K562 (cell line): ENCODE measurements at regions not wholly inside any gene's neighbourhood (a gene's known extent, or its start where the extent isn't known, plus 50 kb on each side); places are given as distances from the start of the nearest gene placed in this dataset.
"Not testable (repeated sequence)": the region's sequence is repeated elsewhere in the genome, so short reads cannot be mapped to it uniquely, and the experiment has no call there.

Experiments
- ATAC-seq: fragments of 200-7000 bp; cut with Tn5 transposase; 3 replicates; pipeline ENCODE4 v1.9.1; 2020; ENCODE audit warnings: moderate library complexity
- BruUV-seq: library from RNA; stranded (reverse); fragments of 400-500 nt; replicated peaks from 2 replicates; lab custom pipeline; 2021; lab: Mats Ljungman, UMichigan
- CTCF ChIA-PET: fragments of 300-600 bp; formaldehyde crosslinking; extraction: SDS; loops from one replicate; lab custom pipeline; 2021; ENCODE audit warnings: low intra/inter-chr PET ratio; lab: Yijun Ruan, JAX
- POLR2A ChIA-PET: fragments of 300-600, 350-650 bp; sonication (Branson Sonifier 250); formaldehyde crosslinking; extraction: SDS; loops from one replicate; lab custom pipeline; 2021; ENCODE audit warnings: antibody characterized with exemption, inconsistent platforms; lab: Yijun Ruan, JAX
- DNase-seq, 4 experiments: peaks; one replicate each; pipeline versions ENCODE4 v3.0.0 to v3.0.0-alpha.2; 2011 to 2018; ENCODE audit warnings: low spot score in 3 of 4, mixed read lengths in 3 of 4; ENCODE audit errors: extremely low read depth in 1 of 4
- FAIRE-seq: peaks from 2 replicates; lab custom pipeline; 2011; peaks lifted over from hg19 to GRCh38; lab: Jason Lieb, UNC
- H2AFZ ChIP-seq: 2 replicates; pipeline ENCODE4 v1.6.0; 2011; ENCODE audit warnings: low read depth, low read length, control low read depth, inconsistent platforms
- H3K27ac ChIP-seq: fragments of 200-600 bp; 3 replicates; pipeline ENCODE4 v1.8.0; 2011; ENCODE audit warnings: low read depth, mild to moderate bottlenecking, control low read depth, inconsistent platforms, low read length, moderate library complexity, mixed read lengths; ENCODE audit errors: extremely low read depth
- H3K27me3 ChIP-seq, 2 experiments: fragments of 300-600 bp in 1 of 2; 2 replicates in 1 of 2; 3 replicates in 1 of 2; pipeline versions ENCODE4 v1.6.0 to v1.8.0; 2011; ENCODE audit warnings: inconsistent platforms in 2 of 2, low read length in 2 of 2, mild to moderate bottlenecking in 1 of 2, mixed read lengths in 1 of 2, moderate library complexity in 1 of 2; ENCODE audit not compliant: control insufficient read depth in 2 of 2, insufficient read depth in 2 of 2
- H3K36me3 ChIP-seq: fragments of 300-600 bp; 3 replicates; pipeline ENCODE4 v1.8.0; 2011; ENCODE audit warnings: mild to moderate bottlenecking, low read length, inconsistent platforms; ENCODE audit not compliant: control insufficient read depth, insufficient read depth
- H3K4me1 ChIP-seq, 2 experiments: fragments of 200-600 bp in 1 of 2; replicated peaks in 1 of 2; 2 replicates in 1 of 2; 3 replicates in 1 of 2; pipeline versions ENCODE4 v1.5.1 to v1.8.0; 2011; ENCODE audit warnings: inconsistent platforms in 2 of 2, low read length in 2 of 2, mild to moderate bottlenecking in 1 of 2, mixed read lengths in 1 of 2, moderate library complexity in 1 of 2; ENCODE audit not compliant: control insufficient read depth in 2 of 2, insufficient read depth in 2 of 2
- H3K4me2 ChIP-seq: 2 replicates; pipeline ENCODE4 v1.6.1; 2011; ENCODE audit warnings: low read length, control low read depth, inconsistent platforms, mixed read lengths; ENCODE audit not compliant: insufficient read depth
- H3K4me3 ChIP-seq: fragments of 200-600 bp; sonication (generic), shearing (Covaris generic); 2 replicates; pipeline ENCODE4 v1.5.1; 2016; ENCODE audit warnings: control low read depth, inconsistent platforms
- H3K79me2 ChIP-seq: fragments of 200-600 bp; 3 replicates; pipeline ENCODE4 v1.8.0; 2011; ENCODE audit warnings: low read length, inconsistent platforms; ENCODE audit not compliant: control insufficient read depth, insufficient read depth
- H3K9ac ChIP-seq, 2 experiments: 2 replicates each; pipeline versions ENCODE4 v1.6.0 to v1.6.1; 2011; ENCODE audit warnings: low read depth in 2 of 2, low read length in 2 of 2, control low read depth in 1 of 2, inconsistent platforms in 1 of 2, mild to moderate bottlenecking in 1 of 2, mixed read lengths in 1 of 2; ENCODE audit not compliant: insufficient read depth in 1 of 2
- H3K9me1 ChIP-seq: one replicate; pipeline ENCODE4 v1.6.0; 2011; ENCODE audit warnings: inconsistent platforms, mild to moderate bottlenecking, low read length, moderate library complexity; ENCODE audit not compliant: control insufficient read depth, insufficient read depth
- H3K9me3 ChIP-seq: replicated peaks from 2 replicates; pipeline ENCODE4 v1.5.1; 2011; ENCODE audit warnings: low read depth, low read length, inconsistent platforms; ENCODE audit not compliant: control insufficient read depth, insufficient read depth
- H4K20me1 ChIP-seq: replicated peaks from 2 replicates; pipeline ENCODE4 v1.6.1; 2011; ENCODE audit warnings: low read length, inconsistent platforms, mixed read lengths; ENCODE audit not compliant: control insufficient read depth, insufficient read depth
- C11orf30 ChIP-seq: fragments of 450-650 bp; IDR thresholded peaks from 2 replicates; pipeline ENCODE4 v1.6.1; 2016; ENCODE audit warnings: low read depth, mild to moderate bottlenecking
- ZBTB12 ChIP-seq: fragments of 250-450 bp; sonication (Bioruptor Pico); IDR thresholded peaks from 2 replicates; pipeline ENCODE4 v1.4.0; 2020
- WGBS: fragments of 100-300 bp; shearing (Covaris generic); methylation state at CpG from one replicate; pipeline ENCODE4 v1.1.6; 2016; ENCODE audit warnings: low coverage, mixed read lengths; ENCODE audit not compliant: insufficient coverage; ENCODE audit errors: missing lambda C conversion rate; 5-methylcytosine and 5-hydroxymethylcytosine counted together
- in situ Hi-C: fragments of 300-500 bp; cut with MboI; formaldehyde crosslinking; loops from 4 replicates; pipeline ENCODE4 v1.15.0; 2018; ENCODE audit warnings: inconsistent platforms, mixed read lengths
- intact Hi-C: fragments of 100-400 bp; cut with micrococcal nuclease; formaldehyde crosslinking; loops from 2 replicates; pipeline ENCODE4 v1.14.2; 2022

- no peak for FAIRE-seq
- no peaks in the 10 kb centered on the region for H3K9me3 ChIP-seq
- no peak for ATAC-seq
- H4K20me1 ChIP-seq, result no peaks in the 10 kb centered on the region
- TF ChIP-seq ZBTB12 (CRISPR knock-in tag) (no peak), C11orf30 (peak; percentile 21; the same call in 1 of the 2 replicates)
- peaks cover 0 to 9% of the 10 kb centered on the region in 2 experiments for H3K4me1 ChIP-seq
- H3K79me2 ChIP-seq, result no peaks in the 10 kb centered on the region
- no peak for DNase-seq
- WGBS, result 25% methylated on average over 6 of the region's 6 CpGs
- H3K27me3 ChIP-seq, result no peaks in the 10 kb centered on the region
- no TSS peak for BruUV-seq
- in situ Hi-C loops (no loop called here), intact Hi-C loops (no loop called here)
- H3K9me1 ChIP-seq, result no peaks in the 10 kb centered on the region
- H3K36me3 ChIP-seq, result no peaks in the 10 kb centered on the region
- no peak overlapping the region for H2AFZ ChIP-seq
- no peak overlapping the region for H3K27ac ChIP-seq
- no peak overlapping the region for H3K9ac ChIP-seq
- ChIA-PET POLR2A (interaction anchor here (1.2 kb wide), 1 partner anchor 25 kb away, joined by 4 read pairs; no protein-coding TSS in a partner anchor), CTCF (no interaction called here)
- H3K4me3 ChIP-seq, result no peak overlapping the region
- H3K4me2 ChIP-seq, result no peak overlapping the region
Observed at GRCh38 chr12:25687226-25687625, 134.1 kb upstream of the LMNTD1 start.

- H4K20me1 ChIP-seq, H3K9ac ChIP-seq, H3K4me3 ChIP-seq, H3K9me1 ChIP-seq, H3K36me3 ChIP-seq, H3K27ac ChIP-seq, intact Hi-C loops, FAIRE-seq, H3K79me2 ChIP-seq, DNase-seq, H2AFZ ChIP-seq, in situ Hi-C loops, H3K9me3 ChIP-seq, BruUV-seq, CTCF ChIA-PET, H3K27me3 ChIP-seq, ATAC-seq, H3K4me2 ChIP-seq, POLR2A ChIA-PET: not testable (repeated sequence)
- WGBS, result 31% methylated on average over 9 of the region's 9 CpGs
- peaks cover 0 to 21% of the 10 kb centered on the region in 2 experiments for H3K4me1 ChIP-seq
Observed at GRCh38 chr12:25688851-25689250, 135.8 kb upstream of the LMNTD1 start.
